ENCODE measurements at regions not wholly inside any gene's neighbourhood (a gene's known extent, or its start where the extent isn't known, plus 50 kb on each side); places are given as distances from the start of the nearest gene placed in this dataset.

DNA sequence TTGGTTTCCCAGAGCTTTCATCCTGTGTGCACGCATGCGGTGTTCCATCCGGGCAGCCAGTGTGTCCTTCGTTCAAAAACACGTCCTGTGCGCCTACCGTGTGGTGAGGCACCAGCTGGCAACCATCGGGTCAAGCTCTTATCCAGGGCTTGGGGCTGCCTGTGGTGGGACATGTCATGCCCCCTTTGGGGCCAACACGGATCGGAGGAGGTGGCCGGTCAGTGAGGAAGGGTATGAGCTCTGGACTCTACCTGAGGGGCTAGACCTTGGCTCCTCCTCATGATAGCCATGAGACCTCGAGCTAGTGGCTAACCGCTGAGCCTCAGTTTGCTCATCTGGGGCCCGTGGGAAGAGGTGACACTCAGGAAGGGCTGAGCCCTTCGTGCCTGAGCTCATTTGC, 158.5 kb upstream of the PMEPA1 start:
- Histone ChIP-seq H3K27ac (no peak overlapping the region), H3K36me3 (no peaks in the 10 kb centered on the region), H3K27me3 (peaks cover 0 to 33% (median 0%) of the 10 kb centered on the region in 4 donors), H3K4me1 (no peaks in the 10 kb centered on the region), H3K9me3 (no peaks in the 10 kb centered on the region), H3K4me3 (no peak overlapping the region)
- no peak for TF ChIP-seq POLR2A (IDR thresholded peaks at IDR 0.05)
- TF ChIP-seq, protein P1, sequence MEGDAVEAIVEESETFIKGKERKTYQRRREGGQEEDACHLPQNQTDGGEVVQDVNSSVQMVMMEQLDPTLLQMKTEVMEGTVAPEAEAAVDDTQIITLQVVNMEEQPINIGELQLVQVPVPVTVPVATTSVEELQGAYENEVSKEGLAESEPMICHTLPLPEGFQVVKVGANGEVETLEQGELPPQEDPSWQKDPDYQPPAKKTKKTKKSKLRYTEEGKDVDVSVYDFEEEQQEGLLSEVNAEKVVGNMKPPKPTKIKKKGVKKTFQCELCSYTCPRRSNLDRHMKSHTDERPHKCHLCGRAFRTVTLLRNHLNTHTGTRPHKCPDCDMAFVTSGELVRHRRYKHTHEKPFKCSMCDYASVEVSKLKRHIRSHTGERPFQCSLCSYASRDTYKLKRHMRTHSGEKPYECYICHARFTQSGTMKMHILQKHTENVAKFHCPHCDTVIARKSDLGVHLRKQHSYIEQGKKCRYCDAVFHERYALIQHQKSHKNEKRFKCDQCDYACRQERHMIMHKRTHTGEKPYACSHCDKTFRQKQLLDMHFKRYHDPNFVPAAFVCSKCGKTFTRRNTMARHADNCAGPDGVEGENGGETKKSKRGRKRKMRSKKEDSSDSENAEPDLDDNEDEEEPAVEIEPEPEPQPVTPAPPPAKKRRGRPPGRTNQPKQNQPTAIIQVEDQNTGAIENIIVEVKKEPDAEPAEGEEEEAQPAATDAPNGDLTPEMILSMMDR (IDR thresholded peaks at IDR 0.05) = no peak
- intact Hi-C loops (cut with DNase I) = no loop called here
- no peak for DNase-seq
- WGBS, 2 donors = 82 to 91% methylated on average over 7 to 9 of the region's 15 CpGs

DNA sequence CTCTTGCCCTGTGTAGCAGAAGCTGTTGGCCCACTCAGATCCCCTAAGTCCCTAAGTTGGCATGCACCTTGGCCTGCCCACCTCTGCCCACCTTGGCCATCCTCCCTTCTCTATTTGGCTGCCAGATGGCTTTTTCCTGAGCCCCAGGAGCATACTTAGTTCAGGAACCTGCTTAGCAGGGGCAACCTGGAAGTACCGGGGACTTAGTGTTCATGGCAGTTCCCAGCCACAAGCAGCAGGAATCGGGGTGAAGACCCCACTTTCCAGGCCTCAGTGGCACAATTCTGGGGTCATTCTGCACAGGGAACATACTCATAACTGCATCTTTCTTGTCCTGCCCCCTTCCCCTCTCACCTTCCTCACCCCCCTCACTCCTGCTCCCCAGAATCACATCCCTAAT, 158.0 kb upstream of the PMEPA1 start:
- DNase-seq = no peak
- WGBS, 2 donors = 93 to 100% methylated on average over 2 of the region's 2 CpGs
- intact Hi-C loops (cut with DNase I) = no loop called here

DNA sequence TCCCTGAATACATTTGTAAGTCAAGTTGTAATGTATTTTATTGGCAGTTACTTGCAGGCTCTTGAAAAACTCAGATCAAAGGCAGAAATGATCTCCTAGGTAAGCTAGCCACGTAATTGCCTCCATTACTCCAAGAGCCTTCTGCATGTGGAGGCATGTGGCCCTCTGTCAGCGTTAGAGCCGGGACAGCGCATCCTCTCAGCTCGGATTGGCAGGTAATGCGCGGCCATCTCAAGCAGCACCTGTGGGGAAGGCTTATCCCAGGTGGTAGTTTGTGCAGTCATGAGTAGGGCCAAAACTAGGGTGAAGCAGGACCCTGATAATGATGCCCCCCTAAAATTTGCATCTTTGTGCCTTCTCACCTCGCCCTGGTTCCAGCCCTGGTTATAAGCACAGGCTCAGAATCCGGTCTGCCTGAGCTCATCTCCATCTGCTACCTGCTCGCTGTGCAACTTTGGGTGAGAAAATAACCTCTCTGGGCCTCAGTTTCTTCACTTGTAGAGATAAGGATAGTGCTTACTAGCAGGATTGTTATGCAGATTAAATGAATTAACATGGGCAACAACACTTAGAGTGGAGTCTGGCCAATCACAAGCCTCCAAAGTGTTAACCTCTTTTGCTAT, 157.5 kb upstream of the PMEPA1 start:
- peaks cover 0 to 40% (median 0%) of the 10 kb centered on the region in 4 donors for H3K27me3 ChIP-seq
- 59 to 65% methylated on average over 8 to 10 of the region's 10 CpGs for WGBS, 2 donors
- no peak for TF ChIP-seq POLR2A (IDR thresholded peaks at IDR 0.05)
- TF ChIP-seq, protein P1 (IDR thresholded peaks at IDR 0.05) = no peak
- intact Hi-C loops (cut with DNase I) = no loop called here
- H3K4me1 ChIP-seq = no peaks in the 10 kb centered on the region
- H3K36me3 ChIP-seq = no peaks in the 10 kb centered on the region
- no peaks in the 10 kb centered on the region for H3K9me3 ChIP-seq
- DNase-seq = no peak
- no peak overlapping the region for H3K27ac ChIP-seq
- no peak overlapping the region for H3K4me3 ChIP-seq

More for the DNA sequence above, 158.0 kb upstream of the PMEPA1 start:
- H3K9me3 ChIP-seq = no peaks in the 10 kb centered on the region
- no peaks in the 10 kb centered on the region for H3K36me3 ChIP-seq
- no peak overlapping the region for H3K4me3 ChIP-seq
- H3K4me1 ChIP-seq = no peaks in the 10 kb centered on the region
- peaks cover 0 to 35% (median 0%) of the 10 kb centered on the region in 4 donors for H3K27me3 ChIP-seq
- no peak for TF ChIP-seq POLR2A (IDR thresholded peaks at IDR 0.05)
- H3K27ac ChIP-seq = no peak overlapping the region

DNA sequence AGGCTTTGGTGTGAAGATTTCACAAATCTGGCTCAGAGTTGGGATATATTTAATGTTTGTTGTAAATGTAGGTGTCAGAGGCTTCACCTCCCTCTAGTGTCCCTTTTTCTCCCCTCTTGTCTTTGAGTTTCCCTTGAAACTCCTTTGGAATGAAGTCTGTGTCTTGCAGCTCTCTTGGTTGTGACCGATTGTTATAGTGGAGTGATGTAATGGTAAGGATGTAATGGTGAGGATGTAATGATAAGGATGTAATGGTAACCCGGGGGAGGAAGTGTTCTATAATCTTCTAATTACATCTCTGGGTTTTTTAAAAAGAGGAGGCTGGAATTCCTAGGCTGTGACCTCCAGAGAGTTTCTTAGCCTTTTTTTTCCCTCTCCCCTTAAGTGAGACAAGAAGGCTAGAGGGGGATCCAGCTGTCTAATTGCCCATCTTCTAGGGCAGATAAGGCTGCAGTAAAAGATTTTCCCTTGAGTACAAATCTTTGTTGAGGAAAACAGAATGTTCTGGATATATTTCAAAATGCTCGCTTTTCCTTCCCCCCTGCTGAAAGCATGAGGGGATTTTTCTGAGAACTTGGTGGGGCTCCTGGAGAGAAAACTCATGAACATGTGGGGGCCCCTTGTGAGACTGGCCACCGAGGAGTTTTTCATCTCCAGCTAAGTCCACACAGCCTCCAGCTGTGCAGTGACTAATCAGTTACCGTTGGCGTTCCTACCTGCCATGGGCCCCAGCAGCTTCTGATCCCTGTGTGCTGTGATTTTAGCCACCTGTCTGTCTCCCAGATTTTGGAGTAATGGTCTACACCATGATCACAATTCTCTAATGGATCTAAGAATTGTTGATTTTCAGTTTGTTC, 156.7 kb upstream of the PMEPA1 start:
- 24 to 54% methylated on average over 5 of the region's 6 CpGs for WGBS, 2 donors
- H3K27ac ChIP-seq = no peak overlapping the region
- DNase-seq = no peak
- TF ChIP-seq, protein P1 (IDR thresholded peaks at IDR 0.05) = no peak
- TF ChIP-seq POLR2A (IDR thresholded peaks at IDR 0.05) = no peak
- intact Hi-C loops (cut with DNase I) = no loop called here
- no peak overlapping the region for H3K4me3 ChIP-seq
- H3K27me3 ChIP-seq = peaks cover 0 to 43% (median 0%) of the 10 kb centered on the region in 4 donors
- H3K9me3 ChIP-seq = no peaks in the 10 kb centered on the region
- H3K4me1 ChIP-seq = no peaks in the 10 kb centered on the region
- no peaks in the 10 kb centered on the region for H3K36me3 ChIP-seq

DNA sequence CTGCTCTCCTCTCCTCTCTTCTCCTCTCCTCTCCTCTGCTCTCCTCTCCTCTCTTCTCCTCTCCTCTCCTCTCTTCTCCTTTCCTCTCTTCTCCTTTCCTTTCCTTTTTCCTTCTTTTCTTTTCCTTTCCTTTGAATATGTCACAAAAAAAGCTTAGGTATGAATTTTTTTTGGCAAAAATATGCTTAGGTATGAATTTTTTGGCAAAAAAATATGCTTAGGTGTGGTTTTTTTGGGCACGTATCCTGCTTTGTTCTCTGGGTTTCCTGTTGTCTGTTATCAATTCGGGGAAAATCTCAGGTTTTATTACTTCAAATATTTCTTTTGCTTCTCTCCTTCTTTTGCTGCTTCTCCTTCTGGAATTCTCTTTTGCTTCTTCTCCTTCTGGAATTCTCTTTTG, 155.5 kb upstream of the PMEPA1 start:
- intact Hi-C loops (cut with DNase I) = no loop called here
- Histone ChIP-seq H3K9me3 (no peaks in the 10 kb centered on the region), H3K27ac (no peak overlapping the region), H3K4me1 (no peaks in the 10 kb centered on the region), H3K36me3 (no peaks in the 10 kb centered on the region), H3K27me3 (peaks cover 0 to 36% (median 0%) of the 10 kb centered on the region in 4 donors), H3K4me3 (no peak overlapping the region)
- TF ChIP-seq, protein P1 (IDR thresholded peaks at IDR 0.05) = no peak
- TF ChIP-seq POLR2A (IDR thresholded peaks at IDR 0.05) = no peak
- 31 to 41% methylated on average over 2 of the region's 2 CpGs for WGBS, 2 donors
- DNase-seq = no peak

Data from esophagus squamous epithelium (tissue), 5 donors.